ENCODE measurements at regions not wholly inside any gene's neighbourhood (a gene's known extent, or its start where the extent isn't known, plus 50 kb on each side); places are given as distances from the start of the nearest gene placed in this dataset.

GRCh38 chr1:59146056-59146455 is 150.8 kb upstream of the FGGY start:
- DNase-seq (ENCODE audit: low spot score): no peak

GRCh38 chr1:59146651-59147358 is 150.1 kb upstream of the FGGY start:
- peak; percentile 45 for DNase-seq (ENCODE audit: low spot score)

- DNase-seq (ENCODE audit: low spot score): no peak
Observed at GRCh38 chr1:59149435-59149834, 147.5 kb upstream of the FGGY start.

DNA sequence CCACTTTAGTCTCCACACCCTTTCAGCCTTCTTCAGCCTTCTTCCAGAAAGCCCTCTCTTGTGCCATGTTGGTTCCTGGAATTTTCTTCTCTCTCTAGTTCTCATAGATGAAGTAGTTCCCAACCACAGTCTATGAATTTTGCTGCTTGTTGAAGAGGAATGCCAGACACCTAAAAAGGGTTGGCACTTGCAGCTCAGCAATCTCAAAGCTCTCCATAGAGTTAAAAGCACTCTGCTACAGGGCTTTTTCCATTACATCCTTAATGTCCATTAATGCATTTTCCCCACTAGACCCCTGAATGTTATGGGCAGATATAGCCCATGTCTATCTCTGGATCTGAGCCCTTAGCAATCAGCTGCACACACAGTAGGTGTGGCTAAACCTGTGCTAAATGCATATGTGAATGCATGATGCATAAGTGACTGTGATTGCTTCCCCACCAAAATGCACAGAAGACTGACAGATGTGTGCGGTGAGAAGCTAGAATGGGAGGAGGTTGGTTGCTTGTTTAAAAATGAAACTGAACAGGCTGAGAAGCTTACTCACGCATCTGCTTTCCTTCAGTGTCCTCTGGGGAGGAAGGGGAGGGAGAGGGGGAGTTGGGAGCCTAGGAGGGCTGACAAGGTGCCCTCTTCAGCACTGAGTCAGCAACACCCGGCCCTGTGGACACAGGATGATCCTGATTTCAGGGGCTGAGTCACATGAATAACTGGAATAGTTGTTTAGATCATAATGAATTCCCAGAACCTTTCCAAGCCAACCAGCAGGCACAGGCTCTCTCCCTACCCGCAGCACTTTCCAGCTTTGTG is 146.1 kb upstream of the FGGY start:
- DNase-seq (ENCODE audit: low spot score): peak; percentile 96

DNA sequence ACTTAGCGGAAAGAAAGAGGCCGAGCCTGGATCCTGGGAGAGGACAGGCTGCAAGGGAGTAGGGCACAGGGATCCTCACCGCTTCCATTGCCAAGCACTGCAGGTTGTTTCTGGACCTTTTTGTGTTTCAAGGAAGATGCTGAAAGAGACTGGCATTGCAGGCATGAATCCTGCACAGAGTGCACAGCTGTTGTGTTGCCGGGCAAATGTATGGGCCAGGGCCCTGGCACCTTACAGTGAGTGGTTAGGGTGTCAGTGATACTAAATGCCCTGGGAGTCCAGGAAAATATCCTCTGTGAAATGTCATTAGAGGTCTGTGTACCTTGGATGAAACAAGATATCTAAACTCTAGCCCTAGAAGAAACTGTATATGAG is 145.5 kb upstream of the FGGY start:
- DNase-seq (ENCODE audit: low spot score): no peak

DNA sequence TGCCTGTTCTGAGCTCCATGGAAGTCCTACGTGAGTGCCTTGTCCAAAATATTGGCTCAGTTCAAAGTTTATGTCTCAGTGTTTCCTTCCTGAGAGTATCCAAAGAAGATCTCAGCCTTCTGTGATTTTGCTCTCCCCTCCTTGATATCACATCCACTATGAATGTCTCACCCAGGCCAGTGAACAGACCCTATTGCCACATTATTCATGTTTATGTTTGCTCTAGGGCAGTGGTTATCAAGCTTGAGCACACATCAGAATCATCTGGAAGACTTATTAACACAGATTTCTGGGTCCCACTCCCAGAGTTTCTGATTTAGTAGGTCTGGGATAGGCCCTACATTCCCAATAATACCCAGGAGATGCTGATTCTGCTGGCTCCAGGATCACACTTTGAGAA is 145.0 kb upstream of the FGGY start:
- DNase-seq (ENCODE audit: low spot score): no peak

- no peak for DNase-seq (ENCODE audit: low spot score)
Observed at GRCh38 chr1:59152511-59152910, 144.4 kb upstream of the FGGY start.

DNA sequence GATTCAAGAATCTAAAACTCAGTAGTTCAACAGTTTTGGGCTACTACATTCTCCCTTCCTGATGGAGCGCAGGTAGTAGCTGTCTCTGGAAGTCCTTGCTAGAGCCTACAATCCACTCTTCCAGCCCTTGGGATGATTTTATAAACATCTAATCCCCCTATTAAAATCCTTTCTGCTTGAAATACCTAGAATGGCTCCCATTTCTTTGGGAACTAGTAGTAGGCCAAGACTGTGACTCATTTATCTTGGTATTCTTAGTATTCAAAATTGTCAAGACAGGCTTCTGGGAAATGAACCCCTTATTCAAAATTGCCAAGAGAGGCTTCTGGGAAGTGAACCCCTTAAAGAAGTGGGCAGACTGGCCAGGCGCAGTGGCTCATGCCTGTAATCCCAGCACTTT is 142.5 kb upstream of the FGGY start:
- no peak for DNase-seq (ENCODE audit: low spot score)

- DNase-seq (ENCODE audit: low spot score): no peak
Observed at GRCh38 chr1:59155351-59155750, 141.5 kb upstream of the FGGY start.

DNA sequence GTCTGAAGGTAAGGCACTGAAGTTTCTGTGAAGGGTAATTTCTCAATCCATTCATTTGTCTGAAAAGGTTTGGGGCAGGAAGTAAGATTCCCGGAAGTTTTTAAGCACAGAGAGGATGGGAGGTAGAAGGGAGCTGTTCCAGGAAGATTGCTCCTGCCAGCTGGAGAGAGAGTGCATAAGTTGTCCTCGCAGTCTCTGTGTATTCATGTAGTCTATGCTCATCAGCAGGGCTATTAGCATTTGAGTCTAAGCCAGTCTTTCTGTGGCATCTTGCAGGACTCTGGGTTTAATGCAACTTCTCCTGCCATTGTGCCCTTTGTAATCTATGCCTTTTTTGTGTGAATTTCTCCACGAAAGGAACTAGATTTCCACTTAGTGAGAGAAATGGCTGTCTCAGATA is 140.8 kb upstream of the FGGY start:
- no peak for DNase-seq (ENCODE audit: low spot score)

GRCh38 chr1:59156526-59157199 is 140.2 kb upstream of the FGGY start:
- no peak for DNase-seq (ENCODE audit: low spot score)

DNA sequence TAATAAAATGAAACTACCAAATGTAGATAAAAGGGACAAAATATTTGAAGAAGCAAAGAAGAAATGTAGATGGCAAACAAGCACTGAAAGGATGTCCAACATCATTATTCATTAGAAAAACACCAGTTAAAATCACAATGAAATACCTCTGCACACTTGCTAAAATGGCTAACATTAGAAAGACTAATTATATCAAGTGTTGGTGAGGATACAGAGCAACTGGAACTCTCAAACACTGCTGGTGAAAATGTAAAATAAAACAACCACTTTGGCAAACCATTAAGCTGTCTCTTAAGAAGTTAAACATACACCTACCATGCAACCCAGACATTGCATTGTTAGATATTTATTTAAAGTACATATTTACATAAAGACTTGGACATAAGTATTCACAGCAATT is 138.6 kb upstream of the FGGY start:
- DNase-seq (ENCODE audit: low spot score): no peak

DNA sequence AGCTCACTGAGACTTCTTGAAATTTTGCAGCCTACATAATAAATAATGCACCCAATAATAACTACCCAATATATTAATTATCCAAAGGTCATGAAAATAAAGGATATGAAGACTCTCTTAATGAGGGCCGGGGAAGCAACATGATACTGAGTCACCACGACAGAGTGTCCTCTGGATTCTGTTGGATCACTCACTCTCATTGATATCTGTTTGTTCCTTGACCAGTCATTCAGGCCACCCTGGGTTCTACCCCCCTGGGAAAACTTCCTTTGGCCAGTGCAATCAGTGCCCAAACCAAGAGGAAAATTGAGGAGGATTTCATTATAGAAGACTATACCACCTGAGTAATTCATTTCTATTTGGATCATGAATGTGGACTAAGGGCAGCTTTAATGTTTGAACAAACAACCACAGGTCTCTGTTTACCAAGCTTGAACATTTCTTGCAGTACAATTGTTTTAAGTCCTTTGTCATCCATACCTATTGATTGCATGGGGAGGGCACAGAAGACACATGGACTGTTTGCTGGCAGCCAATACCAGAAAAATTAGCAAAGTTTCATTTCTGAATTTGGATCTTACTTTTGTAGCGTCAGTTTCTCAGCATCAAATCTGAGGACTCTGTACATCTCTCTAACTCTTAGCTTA is 137.2 kb upstream of the FGGY start:
- DNase-seq (ENCODE audit: low spot score): no peak

DNA sequence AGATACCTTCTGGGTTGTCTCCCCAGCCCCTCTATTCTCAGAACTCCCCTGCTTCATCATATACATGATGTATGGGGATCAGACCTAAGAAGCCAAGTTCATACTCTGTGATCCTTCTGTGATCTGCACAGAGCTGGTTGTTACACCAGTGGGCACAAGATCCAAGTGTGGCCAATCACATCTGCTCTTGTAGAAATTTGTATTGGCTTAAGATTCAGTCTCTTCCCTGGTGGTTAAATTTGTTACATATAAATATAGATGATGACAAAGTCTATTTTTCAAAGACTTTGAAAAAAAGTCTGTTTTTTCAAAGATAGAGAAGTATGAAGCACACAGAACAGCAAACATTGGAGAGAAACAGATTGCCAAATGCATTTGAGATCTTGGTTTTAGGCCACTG is 135.8 kb upstream of the FGGY start:
- DNase-seq (ENCODE audit: low spot score): no peak

DNA sequence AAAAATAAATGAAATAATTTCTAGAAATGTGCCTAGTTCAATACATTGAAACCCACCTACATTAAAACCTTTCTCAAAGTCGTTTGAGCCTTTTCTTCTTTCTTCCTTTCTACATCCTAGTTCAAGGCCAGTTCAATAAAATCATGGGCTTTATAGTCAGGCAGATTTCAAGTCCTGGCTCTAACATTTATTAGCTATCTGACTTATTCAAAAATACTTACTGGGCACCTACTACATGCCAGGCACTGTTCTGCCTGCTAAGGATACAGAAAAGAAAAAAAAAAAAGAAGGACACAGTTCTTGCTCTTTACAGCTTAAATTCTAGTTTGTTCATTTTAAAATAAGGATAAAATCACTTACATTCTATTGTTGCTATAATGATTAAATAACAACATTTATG is 134.2 kb upstream of the FGGY start:
- no peak for DNase-seq (ENCODE audit: low spot score)

GRCh38 chr1:59163268-59164092 is 133.4 kb upstream of the FGGY start:
- DNase-seq (ENCODE audit: low spot score): peak; percentile 93

- no peak for DNase-seq (ENCODE audit: low spot score)
Observed at GRCh38 chr1:59164371-59164770, 132.5 kb upstream of the FGGY start.

DNA sequence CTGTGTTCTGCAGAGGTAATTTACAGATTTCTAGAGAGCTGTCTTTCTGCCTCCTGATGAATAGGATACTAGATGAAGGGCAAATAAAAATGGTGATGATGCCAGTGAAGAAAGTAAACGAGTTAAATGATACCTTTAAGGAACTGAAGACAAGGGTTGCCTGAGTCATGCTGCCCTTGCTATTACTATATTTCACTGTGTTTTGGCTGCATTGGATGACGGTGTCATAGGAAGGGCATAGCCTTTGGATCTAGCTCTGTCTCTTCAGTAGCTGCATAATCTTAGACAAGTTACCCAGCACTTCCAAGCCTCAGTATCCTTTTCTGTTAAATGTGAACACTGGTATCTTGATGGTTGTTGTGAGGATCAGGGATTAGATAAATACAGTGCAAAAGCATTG is 131.5 kb upstream of the FGGY start:
- no peak for DNase-seq (ENCODE audit: low spot score)

- no peak for DNase-seq (ENCODE audit: low spot score)
Observed at GRCh38 chr1:59169703-59170102, 127.2 kb upstream of the FGGY start.

DNA sequence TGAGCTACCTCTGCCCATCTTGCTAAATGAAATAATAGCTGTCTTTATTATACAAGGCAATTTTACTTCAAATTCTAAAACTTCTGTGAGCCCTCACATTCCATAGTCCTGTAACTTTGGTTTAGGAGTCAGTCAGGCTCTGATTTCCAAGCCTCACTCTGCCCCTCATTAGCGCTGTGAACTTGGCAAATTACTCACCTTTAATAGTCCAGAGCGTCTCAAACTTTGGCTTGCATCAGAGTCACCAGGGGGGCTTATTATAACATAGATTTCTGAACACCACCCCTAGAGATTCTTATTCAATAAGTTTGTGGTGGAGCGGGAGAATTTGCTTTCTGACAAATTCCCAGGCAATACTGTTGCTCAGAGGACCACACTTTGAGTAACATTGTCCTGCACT is 126.2 kb upstream of the FGGY start:
- no peak for DNase-seq (ENCODE audit: low spot score)

DNA sequence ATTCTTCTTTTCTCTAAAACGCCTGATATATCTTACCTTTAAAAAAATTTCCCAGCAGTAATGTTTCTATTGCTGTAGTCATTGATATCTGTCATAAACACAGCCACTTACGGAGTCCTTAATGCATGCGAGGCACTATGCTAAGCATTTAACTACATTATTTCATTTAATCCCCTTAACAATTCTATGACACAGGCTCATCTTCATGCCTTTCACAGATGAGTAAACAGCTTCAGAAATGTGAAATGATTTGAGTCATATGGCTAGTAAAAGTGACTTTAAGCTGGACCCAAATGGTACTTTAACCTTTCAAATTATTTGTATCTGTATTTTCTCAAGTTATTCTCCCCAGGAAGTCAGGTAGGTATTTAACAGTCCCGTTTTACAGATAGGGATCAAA is 125.1 kb upstream of the FGGY start:
- DNase-seq (ENCODE audit: low spot score): no peak

DNA sequence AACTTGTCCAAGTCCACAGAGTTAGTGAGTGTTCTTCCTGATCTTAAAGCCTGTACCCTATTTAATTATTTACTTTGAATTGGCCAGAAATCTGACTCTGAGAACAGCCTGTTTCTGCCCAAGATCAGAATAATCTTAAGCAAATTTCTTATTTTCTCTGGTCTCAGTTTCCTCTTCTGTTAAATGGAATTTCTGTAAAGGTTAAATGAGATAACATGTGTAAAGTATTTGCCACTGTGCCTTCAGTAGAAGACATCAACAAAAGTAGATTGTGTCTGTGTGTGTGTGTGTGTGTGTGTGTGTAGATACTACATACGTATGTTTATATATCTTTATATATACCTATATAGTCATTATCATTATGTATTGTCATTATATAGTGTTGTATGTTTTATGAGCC is 124.2 kb upstream of the FGGY start:
- no peak for DNase-seq (ENCODE audit: low spot score)
